ENCODE measurements at regions not wholly inside any gene's neighbourhood (a gene's known extent, or its start where the extent isn't known, plus 50 kb on each side); places are given as distances from the start of the nearest gene placed in this dataset.

DNA sequence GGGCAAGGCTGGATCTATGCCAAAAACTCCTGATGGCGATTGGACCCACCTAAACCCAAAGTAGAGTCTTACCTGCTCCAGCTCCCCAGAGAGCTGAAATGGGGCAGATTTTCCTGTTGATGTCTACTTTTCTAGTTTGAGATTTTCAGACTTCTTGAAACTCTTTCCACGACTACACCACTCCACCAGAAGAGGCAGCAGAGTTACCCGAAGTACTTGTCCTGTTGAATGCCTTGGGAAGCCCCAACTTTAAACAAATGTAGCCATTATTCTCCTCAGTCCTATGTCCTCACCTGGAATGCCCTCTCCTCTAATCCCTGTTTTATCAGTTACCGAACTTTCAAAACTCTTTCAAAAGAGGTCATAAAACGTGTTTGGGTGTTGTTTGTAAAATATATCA lies 843.8 kb downstream of the VGLL3 start:
- intact Hi-C loops (cut with micrococcal nuclease), result no loop called here
- H3K36me3 Mint-ChIP-seq (ENCODE audit: low read depth), result no peaks in the 10 kb centered on the region
- H3K27ac Mint-ChIP-seq, result no peak overlapping the region
- no peaks in the 10 kb centered on the region for H3K9me3 Mint-ChIP-seq
- no peak overlapping the region for H3K4me3 Mint-ChIP-seq
- DNase-seq (ENCODE audit: low spot score), result no peak
- H3K4me1 Mint-ChIP-seq (ENCODE audit: low read depth), result no peaks in the 10 kb centered on the region
- H3K27me3 Mint-ChIP-seq (ENCODE audit: insufficient read depth), result no peaks in the 10 kb centered on the region

DNA sequence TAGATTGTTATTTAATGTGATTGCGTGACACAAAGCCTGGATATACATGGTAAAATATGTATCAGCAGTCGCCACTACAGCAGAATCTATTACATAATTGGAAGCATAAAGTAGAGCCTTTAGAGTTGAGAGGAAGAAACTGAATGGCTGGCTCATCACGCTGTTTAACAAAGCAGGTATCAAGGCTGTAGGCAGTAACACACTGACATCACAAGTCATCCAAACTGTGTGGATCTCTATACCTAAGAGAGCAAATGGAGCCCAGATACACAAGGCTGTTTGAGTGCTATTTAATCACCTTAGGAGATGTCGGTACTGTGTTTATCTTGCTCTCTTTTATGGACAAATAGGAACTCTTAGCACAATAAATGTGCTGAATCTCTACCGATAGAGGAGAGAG lies 864.4 kb downstream of the VGLL3 start:
- Mint-ChIP-seq H3K36me3 (ENCODE audit: low read depth) (no peaks in the 10 kb centered on the region), H3K4me3 (no peak overlapping the region), H3K27ac (no peak overlapping the region), H3K9me3 (peaks cover 6% of the 10 kb centered on the region), H3K27me3 (ENCODE audit: insufficient read depth) (no peaks in the 10 kb centered on the region), H3K4me1 (ENCODE audit: low read depth) (no peaks in the 10 kb centered on the region)
- DNase-seq (ENCODE audit: low spot score), result no peak
- intact Hi-C loops (cut with micrococcal nuclease), result no loop called here

All from activated T-helper 1 cell treated with anti-CD3 and anti-CD28 coated beads, Interleukin-12 subunit alpha, Interleukin-12 subunit beta, Interleukin-2, Interleukin-4 antibody, amounts not matched to agents 30 ng/mL and 10 ng/mL and 1 ng/mL, durations not matched to agents 14 hours and 24 hours and 36 hours (primary cell).